ENCODE measurements at regions not wholly inside any gene's neighbourhood (a gene's known extent, or its start where the extent isn't known, plus 50 kb on each side); places are given as distances from the start of the nearest gene placed in this dataset.

DNA sequence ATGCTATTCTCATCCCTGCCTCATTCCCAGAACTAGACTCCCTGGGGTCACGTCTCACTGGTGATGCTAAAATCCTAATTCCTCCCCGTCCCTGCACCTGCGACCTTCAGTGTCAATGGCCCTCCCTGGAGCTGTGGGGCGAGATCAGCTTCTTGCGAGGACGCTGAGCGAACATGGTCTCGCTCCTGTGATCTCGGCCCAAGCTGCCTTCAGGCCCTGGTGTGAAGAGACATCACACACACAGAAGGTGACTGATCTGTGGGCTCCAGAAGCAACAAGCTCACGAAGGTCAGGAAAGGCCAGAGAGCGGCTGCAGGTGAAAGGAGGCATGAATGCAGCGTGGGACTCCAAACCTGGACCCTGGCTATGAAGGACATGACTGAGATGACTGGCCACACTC lies 139.5 kb upstream of the CST7 start:
- no peaks in the 10 kb centered on the region for H3K36me3 ChIP-seq (ENCODE audit: insufficient read depth in 1 of 2, low read depth in 1 of 2)
- peaks cover 0 to 6% (median 0%) of the 10 kb centered on the region in 3 donors for H3K27me3 ChIP-seq (ENCODE audit: insufficient read depth in 3 of 3, low read length in 2 of 3)
- WGBS, 3 donors = 83 to 85% (median 83%) methylated on average over 12 of the region's 12 CpGs
- H3K27ac ChIP-seq = no peak overlapping the region
- DNase-seq (no peak), ATAC-seq (no peak)
- intact Hi-C loops (cut with DNase I) = no loop called here
- no peak overlapping the region for H3K4me3 ChIP-seq
- H3K9me3 ChIP-seq = no peaks in the 10 kb centered on the region
- TF ChIP-seq, protein P1, sequence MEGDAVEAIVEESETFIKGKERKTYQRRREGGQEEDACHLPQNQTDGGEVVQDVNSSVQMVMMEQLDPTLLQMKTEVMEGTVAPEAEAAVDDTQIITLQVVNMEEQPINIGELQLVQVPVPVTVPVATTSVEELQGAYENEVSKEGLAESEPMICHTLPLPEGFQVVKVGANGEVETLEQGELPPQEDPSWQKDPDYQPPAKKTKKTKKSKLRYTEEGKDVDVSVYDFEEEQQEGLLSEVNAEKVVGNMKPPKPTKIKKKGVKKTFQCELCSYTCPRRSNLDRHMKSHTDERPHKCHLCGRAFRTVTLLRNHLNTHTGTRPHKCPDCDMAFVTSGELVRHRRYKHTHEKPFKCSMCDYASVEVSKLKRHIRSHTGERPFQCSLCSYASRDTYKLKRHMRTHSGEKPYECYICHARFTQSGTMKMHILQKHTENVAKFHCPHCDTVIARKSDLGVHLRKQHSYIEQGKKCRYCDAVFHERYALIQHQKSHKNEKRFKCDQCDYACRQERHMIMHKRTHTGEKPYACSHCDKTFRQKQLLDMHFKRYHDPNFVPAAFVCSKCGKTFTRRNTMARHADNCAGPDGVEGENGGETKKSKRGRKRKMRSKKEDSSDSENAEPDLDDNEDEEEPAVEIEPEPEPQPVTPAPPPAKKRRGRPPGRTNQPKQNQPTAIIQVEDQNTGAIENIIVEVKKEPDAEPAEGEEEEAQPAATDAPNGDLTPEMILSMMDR (IDR thresholded peaks at IDR 0.05) = no peak
- no peaks in the 10 kb centered on the region for H3K4me1 ChIP-seq

DNA sequence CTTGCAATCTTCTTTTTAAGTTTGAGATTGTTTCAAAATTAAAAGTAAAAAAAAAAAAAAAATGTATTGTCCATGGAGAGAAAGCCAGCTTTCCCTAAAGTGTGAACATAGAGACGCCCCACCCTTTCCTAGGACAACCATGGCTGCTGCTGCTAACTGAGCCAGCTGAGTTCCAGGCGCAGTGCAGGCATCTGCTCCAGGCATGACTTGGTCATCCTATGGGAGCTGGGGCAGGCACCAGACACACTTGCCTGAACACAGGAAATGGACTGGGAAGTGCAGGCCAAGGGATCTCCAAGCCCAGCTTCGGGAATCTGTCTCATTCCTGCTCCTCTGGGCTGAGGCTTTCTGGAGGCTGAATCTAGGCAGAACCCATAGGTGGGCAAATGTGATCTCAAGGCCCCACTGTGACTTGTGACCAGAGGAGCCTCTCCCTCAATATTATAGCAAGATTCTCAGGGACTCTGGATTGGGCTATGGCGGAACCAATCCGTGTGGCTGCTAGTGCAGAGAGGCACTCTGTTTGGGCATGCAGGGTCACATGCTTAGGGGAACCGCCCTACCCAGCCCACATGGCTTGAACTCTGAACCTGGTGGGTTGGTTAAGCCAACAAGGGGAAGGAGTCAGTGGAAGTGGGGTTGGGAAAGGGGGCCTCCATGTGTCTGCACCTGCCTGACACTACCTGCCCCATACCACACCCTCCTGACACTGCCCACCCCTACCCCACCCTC lies 138.2 kb upstream of the CST7 start:
- Histone ChIP-seq H3K27ac (no peak overlapping the region), H3K9me3 (no peaks in the 10 kb centered on the region), H3K4me1 (no peaks in the 10 kb centered on the region), H3K27me3 (ENCODE audit: insufficient read depth in 3 of 3, low read length in 2 of 3) (peaks cover 0 to 6% (median 0%) of the 10 kb centered on the region in 3 donors), H3K4me3 (no peak overlapping the region), H3K36me3 (ENCODE audit: insufficient read depth in 1 of 2, low read depth in 1 of 2) (no peaks in the 10 kb centered on the region)
- no peak for DNase-seq
- intact Hi-C loops (cut with DNase I) = no loop called here
- 79 to 85% (median 82%) methylated on average over 6 of the region's 6 CpGs for WGBS, 3 donors
- TF ChIP-seq, protein P1 (IDR thresholded peaks at IDR 0.05) = no peak
- ATAC-seq = no peak

DNA sequence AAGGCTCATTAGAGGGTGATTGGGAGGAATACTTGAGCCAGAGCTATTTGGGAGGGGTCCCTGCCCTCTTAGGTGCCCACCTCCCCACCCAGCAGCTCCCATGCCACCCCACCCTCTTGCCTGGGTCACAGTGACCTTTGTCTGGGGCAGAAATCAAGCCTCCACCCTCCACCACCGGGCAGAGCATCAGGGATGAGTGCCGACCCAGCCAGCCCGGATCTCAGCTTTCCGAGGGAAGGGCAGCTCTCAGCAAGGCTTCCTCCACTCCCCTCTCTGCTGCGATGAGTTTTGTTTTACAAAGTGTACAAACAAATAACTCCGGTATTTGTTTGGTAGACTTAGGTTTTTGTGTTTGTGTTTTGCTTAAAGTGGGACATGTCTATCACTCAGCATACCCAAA lies 136.7 kb upstream of the CST7 start:
- WGBS, 3 donors = 44 to 61% (median 52%) methylated on average over 6 of the region's 6 CpGs
- H3K4me1 ChIP-seq = no peaks in the 10 kb centered on the region
- no peaks in the 10 kb centered on the region for H3K36me3 ChIP-seq (ENCODE audit: insufficient read depth in 1 of 2, low read depth in 1 of 2)
- no peak overlapping the region for H3K27ac ChIP-seq
- no peak overlapping the region for H3K4me3 ChIP-seq
- no peak for ATAC-seq
- peaks cover 0 to 6% (median 0%) of the 10 kb centered on the region in 3 donors for H3K27me3 ChIP-seq (ENCODE audit: insufficient read depth in 3 of 3, low read length in 2 of 3)
- H3K9me3 ChIP-seq = no peaks in the 10 kb centered on the region
- intact Hi-C loops (cut with DNase I) = no loop called here
- TF ChIP-seq, protein P1 (IDR thresholded peaks at IDR 0.05) = no peak
- no peak for DNase-seq

DNA sequence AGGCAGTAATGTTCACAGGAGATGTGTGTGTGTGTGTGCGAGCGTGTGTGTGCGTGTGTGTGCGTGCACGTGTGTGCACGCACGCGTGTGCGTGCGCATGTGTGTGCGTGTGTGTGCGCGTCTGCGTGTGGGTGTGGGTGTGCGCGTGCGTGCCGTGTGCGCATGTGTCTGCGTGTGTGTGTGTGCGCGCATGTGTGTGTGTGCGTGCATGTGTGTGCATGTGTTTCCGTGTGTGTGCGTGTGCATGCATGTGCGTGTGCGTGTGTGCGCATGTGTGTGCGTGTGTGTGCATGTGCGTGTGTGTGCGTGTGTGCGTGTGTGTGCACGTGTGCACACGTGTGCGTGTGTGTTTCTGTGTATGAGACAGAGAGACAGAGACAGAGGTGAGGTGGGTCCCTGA lies 136.0 kb upstream of the CST7 start:
- no peak overlapping the region for H3K27ac ChIP-seq
- TF ChIP-seq, protein P1 (IDR thresholded peaks at IDR 0.05) = no peak
- no peaks in the 10 kb centered on the region for H3K36me3 ChIP-seq (ENCODE audit: insufficient read depth in 1 of 2, low read depth in 1 of 2)
- no peaks in the 10 kb centered on the region for H3K9me3 ChIP-seq
- H3K4me1 ChIP-seq = no peaks in the 10 kb centered on the region
- intact Hi-C loops (cut with DNase I) = no loop called here
- 88 to 91% (median 88%) methylated on average over 35 of the region's 35 CpGs for WGBS, 3 donors
- DNase-seq = no peak
- no peak overlapping the region for H3K4me3 ChIP-seq
- no peak for ATAC-seq
- H3K27me3 ChIP-seq (ENCODE audit: insufficient read depth in 3 of 3, low read length in 2 of 3) = peaks cover 0 to 6% (median 0%) of the 10 kb centered on the region in 3 donors

DNA sequence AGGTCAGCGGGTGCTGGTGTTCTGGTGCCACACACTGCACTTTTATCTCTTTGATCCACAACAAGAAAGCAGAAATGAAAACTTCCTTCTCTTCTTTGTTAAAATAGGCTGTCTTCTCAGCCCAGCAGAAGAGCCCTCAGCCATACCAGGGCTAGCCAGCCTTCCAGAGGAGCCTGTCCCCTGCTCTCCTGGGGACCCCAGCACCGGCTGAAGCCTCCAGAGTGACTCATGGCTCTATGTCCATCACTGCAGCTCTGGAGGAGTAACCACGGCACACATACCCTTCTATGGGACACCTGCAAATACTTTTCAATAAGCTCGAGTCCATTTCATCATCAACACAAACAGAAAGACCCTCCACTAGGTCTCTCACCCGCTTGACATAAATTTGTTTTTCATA lies 135.6 kb upstream of the CST7 start:
- Histone ChIP-seq H3K27me3 (ENCODE audit: insufficient read depth in 3 of 3, low read length in 2 of 3) (peaks cover 0 to 6% (median 0%) of the 10 kb centered on the region in 3 donors), H3K9me3 (no peaks in the 10 kb centered on the region), H3K36me3 (ENCODE audit: insufficient read depth in 1 of 2, low read depth in 1 of 2) (no peaks in the 10 kb centered on the region), H3K27ac (no peak overlapping the region), H3K4me1 (no peaks in the 10 kb centered on the region), H3K4me3 (no peak overlapping the region)
- ATAC-seq (no peak), DNase-seq (no peak)
- intact Hi-C loops (cut with DNase I) = no loop called here
- WGBS, 3 donors = 72 to 76% (median 74%) methylated on average over 5 of the region's 5 CpGs
- TF ChIP-seq, protein P1 (IDR thresholded peaks at IDR 0.05) = no peak
